HuH-7 (cell line): ENCODE measurements at regions not wholly inside any gene's neighbourhood (a gene's known extent, or its start where the extent isn't known, plus 50 kb on each side); places are given as distances from the start of the nearest gene placed in this dataset.

Experiments used
- DNase-seq: peaks from one replicate; pipeline ENCODE4 v3.0.0; 2011; ENCODE audit warnings: low spot score

DNA sequence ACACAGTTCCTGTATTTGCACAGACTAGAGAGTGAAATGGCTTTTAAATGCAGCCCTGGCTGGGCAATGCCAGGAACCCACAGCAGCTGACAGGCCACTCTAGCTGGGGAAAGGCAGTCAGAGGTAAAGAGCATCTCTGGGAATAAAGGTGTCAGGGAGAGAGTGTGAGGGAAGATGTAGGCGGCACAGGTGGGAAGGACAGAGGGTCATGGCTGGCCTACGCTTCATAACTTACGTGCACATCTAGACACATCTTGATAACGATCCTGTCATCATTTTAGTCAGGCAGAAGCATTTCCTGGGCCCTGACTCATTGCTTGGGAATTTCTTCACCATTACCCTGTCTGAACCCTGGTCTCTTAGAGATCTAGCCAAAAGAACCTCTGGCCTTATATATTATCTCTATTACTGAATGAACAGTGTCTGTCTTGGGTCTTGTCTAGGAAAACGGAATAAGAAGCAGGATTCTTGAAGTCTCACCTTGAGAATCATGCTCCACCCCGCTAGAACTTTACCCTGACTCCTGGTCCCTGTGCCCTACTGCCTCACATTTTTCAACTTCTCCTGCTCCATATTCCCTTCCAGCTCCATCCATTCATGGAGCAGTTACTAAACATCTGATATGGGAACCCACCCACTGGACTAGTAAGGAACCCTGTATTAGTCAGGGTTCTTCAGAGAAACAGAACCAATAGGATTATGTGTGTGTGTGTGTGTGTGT, 106.4 kb upstream of the ELL2 start:
- DNase-seq: no peak

DNA sequence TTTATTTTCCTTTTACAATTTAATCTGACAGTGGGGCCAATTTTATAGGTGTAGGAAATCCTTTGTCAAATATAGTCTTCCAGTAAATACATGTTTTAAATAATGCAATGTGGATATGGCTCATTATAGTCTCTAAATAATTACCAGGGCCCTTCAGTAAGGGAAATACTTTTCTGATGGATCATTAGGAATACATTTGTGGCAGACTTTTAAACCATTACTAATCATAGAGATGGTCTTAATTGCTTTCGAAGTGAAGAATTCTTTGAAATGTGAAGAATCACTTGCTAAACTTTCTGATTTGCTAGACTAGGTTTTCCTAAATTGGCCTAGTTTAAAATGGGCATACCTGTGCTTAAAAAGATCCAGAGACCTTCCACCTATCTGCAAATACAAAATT, 105.6 kb upstream of the ELL2 start:
- no peak for DNase-seq

DNA sequence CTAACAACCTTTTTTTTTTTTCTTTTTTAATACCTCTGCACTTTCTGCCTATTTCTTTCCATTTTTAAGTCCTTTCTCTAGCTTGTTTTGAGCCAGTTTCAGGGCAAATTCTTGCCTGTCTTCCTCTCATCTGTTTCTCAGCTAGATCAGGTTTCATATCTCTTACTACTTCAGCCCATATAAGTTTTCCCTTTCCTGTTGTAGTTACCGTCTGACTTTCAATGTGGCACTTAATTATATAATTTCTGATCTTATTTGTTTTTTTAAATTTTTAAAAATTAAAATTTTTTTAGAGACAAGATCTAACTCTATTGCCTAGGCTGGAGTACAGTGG, 104.7 kb upstream of the ELL2 start:
- DNase-seq: no peak

DNA sequence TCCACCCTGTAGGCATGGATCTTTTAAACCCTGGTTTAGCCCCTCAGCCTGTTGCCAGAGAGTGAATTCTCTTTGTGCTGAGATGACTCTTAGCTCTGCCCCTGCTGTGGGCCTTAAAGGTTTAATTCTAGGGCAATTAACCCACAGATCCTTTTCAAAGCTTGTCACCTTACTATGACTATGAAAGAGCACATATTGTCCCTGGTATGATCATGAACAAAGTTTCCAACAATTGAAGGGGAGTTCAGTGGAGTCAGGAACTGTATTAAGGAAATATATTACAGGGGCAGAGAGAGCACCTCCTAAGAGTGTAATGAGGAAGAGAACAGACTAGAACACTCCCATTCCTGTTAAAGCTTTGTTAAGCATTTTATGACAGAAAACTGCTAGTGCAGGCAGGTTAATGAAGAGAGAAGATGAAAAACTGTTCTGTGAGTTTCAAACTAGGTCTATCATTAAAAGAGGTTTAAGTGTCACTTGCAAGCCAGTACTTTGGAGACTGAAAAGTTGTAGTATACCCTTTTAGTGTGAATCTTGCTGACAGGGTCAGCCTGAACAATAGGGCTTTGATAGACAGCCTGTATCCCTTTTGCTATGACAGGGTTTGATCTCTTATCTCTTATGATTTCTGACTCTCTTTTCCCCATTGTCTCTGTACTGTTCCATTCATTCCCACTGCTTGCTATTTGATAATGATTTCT, 104.2 kb upstream of the ELL2 start:
- DNase-seq: no peak

DNA sequence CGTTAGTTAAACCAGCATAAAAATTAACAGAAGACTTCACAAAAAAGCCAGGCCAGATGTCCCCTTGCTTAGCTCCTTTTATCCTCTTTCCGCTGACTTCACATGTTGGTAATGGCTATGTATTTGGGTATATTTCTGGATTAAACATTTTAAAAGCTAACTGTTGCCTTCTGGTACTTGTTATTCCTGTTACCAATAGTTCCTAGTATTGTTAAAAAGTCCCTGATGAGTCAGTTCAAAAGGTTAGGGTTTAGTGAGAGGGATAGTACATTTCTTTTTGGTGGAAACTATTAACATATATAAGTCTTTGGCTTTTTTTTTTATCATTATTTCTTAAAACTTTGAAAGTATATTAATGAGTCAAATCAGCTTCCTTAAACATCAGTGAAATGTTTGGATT, 103.2 kb upstream of the ELL2 start:
- DNase-seq: no peak

DNA sequence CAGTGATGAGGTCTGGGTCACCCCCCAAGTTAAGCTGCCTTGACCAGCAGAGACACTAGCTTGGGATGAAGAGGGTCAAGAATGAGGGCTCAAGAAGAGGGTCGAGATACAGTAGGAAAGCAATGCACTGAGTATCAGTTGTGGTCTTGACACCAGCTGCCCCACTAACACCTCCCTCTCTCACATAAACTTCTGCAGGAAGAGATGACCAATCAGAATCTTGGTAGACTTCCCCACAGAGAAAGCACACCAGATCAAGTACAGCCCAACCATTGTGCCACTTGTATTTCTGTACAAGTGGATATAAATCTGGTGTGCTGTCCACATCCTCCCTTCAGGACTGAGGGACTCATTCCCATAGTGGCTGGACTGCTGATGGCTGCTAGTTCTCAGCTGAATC, 101.2 kb upstream of the ELL2 start:
- DNase-seq: no peak

DNA sequence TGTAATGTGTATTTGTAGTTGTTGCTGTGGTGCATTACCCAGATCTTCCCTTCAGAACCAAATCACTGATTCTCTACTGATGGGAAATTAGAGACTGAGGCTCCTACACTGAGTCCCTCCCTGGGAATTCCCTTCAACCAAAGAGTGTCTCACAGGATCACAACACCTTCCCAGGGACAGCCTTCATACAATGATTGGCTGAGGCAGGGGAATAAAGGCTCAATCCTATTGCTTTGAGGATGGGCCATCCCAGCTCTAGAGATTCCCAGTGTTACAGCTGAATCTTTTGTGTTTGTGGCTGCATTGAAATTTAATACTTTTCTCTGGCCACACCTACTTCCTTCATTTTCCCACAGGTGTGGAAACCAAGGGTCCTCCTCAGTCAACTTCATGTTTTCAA, 96.4 kb upstream of the ELL2 start:
- DNase-seq: no peak

DNA sequence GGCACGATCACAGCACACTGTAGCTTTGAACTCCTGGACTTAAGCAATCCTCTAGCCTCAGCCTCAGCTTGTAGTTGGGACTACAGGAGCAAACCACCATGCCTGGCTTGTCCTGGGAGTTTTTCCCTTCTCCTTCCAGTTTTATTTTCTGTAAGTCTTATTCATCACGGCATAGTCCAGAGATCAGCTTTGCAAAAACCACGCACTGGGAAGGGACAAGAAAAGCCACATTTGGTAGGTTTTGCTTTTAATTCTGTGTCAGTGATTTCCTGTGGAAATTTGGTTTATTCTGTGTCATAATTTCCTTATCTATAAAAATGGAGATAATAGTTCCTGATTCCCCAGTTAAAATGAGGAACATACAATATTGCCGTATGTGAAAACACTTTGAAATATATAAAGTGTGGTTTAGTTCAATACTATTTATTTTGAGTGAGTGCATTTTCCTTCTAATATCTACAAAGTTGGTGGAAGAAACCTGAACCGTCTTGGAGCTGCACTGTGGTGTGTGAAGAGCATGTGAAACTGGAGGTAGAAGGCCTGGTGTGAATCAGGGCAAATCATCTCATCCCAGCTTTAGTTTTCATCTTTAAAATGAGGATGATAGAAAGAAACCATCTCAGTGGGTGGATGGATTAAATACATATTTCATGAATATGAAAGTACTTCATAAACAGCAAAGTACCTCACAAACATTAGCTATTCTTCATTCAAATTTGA, 92.8 kb upstream of the ELL2 start:
- no peak for DNase-seq

DNA sequence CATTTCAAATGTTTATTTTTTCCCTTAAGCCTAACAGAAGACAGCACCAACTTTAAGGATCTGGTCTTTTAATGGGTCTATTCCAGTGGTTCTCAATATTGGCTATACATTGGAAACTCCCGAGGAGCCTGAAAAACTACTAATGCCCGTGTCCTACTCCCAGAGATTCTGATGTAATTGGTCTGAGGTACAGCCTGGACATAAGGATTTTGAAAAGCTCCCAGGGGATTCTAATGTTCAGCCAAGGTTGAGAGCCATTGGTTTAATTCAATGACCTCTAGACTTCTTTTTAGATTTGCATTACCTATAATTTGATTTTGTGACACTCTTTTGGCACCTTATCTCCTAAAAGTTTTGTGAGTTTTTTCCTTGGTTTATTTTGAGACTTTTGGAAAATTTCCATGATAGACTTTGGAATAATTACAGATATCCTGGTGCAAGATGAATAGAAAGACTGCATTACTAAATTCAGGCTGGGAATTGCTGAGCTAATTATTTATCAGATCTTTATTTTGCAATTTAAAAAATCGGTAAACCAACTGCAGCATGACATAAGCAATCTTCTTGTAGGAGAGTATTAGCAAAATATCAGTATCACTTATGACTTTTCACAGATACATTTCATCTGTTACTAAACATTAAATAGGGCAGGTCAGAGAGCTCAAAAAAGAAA, 91.5 kb upstream of the ELL2 start:
- no peak for DNase-seq

DNA sequence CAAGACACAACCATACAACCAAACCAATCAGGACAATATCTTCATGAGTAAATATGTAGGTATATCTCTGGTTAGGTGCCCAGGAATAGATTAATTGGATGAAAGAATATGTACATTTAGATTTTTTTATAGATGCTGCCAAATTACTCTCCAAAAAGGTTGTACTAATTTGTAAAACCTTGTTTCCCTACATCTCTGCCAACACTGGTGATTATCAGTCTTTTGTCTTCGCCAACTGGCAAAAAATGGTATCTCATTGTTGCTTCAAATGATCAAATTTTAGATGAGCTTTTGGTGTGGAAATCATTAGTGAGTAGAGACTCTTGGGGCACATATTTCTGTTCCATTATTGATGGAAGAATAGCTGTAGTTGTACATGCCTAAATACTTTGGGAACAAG, 90.7 kb upstream of the ELL2 start:
- no peak for DNase-seq

DNA sequence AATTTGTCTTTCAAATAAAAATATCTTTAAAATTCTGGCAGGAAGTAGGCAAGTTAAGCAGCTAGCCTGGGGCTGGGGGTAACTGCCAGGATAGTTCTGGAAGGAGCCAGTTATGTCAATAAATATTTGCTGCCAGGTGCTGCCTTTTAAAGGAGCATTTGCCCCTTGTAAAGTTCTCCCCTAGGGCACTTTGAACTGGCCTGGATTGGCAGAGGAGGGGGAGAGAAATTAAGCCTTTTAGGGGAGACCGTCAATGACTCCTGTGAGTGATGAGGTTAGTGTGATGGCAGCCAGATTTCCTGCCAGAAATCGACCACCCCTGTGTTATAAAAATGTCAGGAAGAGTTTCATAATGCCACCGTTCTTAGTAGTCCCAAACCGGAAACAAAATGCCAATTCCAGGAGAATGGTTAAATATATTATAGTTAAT, 89.8 kb upstream of the ELL2 start:
- no peak for DNase-seq

DNA sequence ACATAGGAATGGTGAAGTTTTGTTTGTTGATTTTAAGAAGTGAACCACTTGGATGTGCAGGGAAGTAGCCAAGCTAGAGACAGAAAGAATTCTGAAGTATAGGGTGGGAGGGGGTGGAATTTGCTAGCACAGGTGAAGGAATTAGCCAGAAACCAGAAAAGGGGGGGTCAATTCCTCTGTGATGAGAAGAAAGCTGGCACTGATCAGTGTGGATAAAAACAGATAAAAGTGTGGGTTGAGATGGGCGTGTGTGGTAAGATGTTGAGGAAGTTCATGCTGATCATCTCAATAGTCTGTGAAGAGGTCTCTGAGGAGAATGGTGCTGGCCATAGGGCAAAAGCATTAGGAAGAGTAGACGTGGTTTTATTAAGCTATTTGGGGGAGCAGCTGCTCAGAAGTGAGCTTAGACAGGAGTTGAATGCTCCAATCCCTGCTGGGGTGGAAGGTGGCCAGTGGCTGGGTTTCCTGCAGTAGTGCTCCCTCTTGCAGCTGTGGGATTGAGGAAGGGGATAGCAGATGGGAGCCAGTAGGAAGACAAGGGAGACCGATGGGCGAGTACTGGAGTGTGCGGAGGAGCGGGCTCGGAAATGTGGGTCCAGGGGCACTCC, 88.7 kb upstream of the ELL2 start:
- DNase-seq: no peak

DNA sequence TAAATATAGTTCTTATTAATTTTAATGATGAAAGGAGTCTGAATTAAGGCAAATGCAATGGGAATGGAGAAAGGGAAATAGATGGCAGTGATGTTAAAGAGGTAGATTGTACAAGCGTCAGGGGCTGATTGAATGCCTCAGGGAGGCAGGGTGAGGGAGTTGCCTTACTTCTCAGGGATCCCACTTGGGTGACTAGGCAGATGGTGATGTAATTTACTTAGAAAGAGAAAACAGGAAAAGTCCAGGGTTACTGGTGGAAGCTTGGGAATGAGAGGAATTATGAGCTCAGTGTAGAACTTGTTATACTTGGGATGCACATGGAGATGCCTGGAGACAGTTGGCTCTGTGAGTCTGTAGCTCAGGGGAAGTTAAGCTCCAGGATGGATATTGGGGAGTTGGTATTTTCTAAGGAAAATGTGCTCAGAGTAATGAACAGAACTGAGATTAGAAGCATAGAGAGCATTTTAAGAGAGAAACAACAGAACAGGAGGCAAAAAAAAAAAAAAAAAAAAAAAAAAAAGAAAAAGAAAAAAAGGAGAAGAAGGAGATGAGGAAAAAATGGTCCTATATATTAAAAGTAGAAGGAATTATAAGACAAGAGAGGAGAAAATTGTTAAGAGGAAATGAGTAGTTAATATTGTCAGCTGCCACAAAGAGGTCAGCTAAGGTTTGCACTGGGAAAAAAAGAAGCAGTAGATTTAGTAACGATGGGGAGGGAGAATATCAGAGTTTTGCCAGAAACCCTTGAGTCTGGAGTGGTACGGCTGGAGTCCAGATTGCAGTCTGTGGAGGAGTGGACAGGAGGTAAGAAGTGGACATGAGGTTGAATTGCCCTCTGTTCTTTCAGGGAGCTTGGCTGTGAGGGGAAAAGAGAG, 88.0 kb upstream of the ELL2 start:
- DNase-seq: no peak

DNA sequence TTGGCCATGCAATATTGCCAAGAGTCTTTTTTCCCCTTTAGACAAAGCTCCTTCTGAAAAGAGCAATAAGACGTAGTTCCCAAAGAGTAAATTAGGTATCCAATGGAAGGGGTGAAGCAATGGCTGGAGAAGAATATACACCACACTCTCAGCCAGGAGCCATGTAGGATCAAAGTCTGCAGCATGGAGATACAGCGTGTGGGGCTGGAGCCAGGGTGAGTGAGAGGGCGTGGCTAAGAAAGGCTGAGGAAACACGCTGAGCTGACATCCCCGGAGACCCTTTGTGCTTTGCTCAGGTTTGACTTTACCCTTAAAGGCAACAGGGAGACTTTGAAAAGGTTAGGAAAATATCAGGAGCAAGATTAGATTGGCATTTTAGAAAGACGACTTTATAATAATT, 87.1 kb upstream of the ELL2 start:
- peak; percentile 28 for DNase-seq

DNA sequence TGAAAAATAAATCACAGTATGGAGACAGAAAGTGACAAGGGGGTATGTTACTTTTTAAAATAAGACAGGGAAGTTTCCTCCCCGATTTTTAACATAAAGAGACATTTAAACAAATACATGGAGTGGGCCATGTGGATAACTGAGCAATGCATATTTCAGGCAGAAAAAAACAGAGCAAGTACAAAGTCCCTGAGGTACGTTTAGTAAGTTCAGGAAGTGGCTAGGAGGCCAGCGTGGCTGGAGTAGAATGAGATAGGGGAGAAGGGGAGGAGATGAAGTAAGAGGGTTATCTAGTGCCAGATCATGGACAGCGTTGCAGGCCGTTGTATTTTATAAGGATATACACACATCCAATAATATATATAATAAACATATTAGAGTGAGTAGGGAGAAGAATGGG, 84.2 kb upstream of the ELL2 start:
- no peak for DNase-seq

DNA sequence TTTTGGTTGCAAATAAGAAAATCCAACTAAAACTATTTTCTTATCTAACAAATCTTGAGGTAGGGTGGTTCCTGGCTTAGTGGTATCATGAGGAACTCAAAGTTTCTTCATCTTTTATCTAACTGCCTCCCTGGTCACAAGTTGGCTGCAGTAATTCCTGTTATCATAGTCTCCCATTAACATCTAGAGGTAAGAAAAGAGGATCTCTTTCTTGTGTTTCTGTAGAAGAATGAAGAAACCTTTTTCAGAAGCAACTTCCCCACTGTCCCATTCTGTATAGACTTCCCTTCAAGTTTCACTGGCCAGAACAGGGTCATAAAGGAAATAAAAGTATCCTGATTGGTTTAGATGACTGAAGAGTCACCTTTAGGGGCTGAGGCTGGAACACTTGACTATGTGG, 81.8 kb upstream of the ELL2 start:
- no peak for DNase-seq

DNA sequence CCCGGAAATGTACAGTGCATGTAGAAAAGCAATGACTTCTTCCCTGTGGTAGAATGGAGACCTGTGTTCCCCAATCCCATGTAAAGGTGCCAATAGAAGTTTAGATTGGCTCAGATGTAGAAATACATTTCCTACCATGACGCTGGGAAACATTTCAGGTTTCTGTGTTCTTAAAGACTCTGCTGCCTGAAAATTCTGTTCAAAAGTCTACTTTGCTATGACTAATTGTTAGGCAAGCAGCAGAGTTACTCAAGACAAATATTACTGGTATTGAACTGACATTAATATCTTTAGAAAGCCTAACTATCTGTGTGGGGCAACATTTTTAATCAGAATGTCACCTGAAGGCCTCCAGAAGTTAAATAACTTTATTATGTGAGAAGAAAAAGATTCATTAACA, 75.5 kb upstream of the ELL2 start:
- DNase-seq: no peak

DNA sequence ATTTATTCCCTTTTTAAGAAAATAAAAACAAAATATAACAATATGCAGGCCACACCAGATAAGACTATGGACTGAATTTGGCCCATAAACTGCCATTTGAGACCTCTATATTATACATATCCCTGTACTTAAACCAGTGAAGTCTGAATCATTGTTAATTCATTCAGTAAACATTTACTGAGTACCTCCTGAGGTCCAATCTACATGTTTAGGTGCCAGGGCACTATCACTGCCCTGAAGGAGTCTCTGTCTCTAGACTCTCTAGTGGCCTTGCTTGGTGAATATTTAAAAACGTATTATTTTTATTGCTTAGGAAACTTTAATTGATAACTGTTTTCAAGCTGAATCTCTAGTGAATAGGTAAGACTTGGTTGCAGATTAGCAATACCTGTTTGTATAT, 74.7 kb upstream of the ELL2 start:
- DNase-seq: no peak

DNA sequence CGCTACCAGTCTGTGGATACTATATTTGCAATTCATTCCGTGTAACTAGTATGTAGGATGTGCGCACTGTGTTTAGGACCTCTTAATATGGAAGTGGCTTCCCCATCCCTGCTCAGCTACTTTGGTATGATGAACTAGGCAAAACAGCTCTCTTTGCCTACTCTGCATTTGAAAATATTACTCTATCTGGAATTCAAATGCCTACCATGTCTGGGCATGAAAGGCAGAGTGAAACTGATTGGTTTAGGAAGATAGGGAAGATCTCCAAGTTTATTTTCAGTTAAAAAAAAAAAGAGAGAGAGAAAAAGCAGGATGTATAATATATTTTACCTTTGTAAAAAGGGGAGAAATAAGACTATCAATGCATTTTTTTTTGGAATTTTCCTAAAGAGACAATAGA, 74.1 kb upstream of the ELL2 start:
- DNase-seq: no peak

DNA sequence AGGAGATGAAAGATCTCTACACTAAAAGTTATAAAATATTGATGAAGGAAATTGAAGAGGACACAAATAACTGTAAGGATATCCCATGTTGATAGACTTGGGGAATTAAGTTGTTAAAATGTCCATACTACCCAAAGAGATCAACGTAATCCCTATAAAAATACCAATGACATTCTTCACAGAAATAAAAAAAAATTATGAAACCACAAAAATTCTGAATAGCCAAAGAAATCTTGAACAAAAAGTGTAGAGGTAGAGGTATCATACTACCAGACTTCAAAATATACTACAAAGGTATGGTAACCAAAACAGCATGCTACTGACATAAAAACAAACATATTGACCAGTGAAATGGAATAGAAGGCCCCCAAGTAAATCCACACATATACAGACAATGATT, 71.5 kb upstream of the ELL2 start:
- no peak for DNase-seq

DNA sequence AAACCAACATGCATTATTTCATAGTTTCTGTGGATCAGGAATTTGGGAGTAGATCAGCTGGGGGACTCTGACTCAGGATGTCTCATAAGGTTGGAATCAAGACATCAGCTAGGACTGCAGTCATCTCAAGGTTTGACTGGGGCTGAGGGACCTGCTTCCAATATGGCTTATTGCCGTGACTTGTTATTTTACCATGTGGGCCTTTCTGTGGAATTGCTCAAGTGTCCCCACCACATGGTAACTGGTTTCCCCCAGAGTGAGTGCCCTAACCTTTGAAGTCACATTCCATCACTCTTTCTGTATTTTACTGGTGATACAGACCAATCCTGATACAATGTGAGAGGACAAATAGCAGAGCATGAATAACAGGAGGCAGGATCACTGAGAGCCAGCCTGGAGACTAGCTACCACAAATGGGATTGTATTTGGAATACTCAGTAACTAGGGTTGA, 70.2 kb upstream of the ELL2 start:
- no peak for DNase-seq
